ENCODE measurements at regions not wholly inside any gene's neighbourhood (a gene's known extent, or its start where the extent isn't known, plus 50 kb on each side); places are given as distances from the start of the nearest gene placed in this dataset.

GRCh38 chr13:95455782-95456181 lies 96.7 kb upstream of the CLDN10 start:
- 55% methylated on average over 1 of the region's 1 CpG for WGBS

GRCh38 chr13:95456815-95457214 lies 95.7 kb upstream of the CLDN10 start:
- TF ChIP-seq HNF4A (conservative IDR thresholded peaks at IDR 0.05) (no peak), JUND (IDR thresholded peaks at IDR 0.05) (no peak), SP1 (IDR thresholded peaks at IDR 0.05) (no peak), ZBTB33 (IDR thresholded peaks at IDR 0.05) (no peak), TAF1 (conservative IDR thresholded peaks at IDR 0.05) (no peak), MAX (IDR thresholded peaks at IDR 0.05) (no peak), FOXA1 (IDR thresholded peaks at IDR 0.05) (no peak), HNF4G (IDR thresholded peaks at IDR 0.05) (no peak), RAD21 (IDR thresholded peaks at IDR 0.05) (no peak), ATF3 (IDR thresholded peaks at IDR 0.05) (no peak), FOXA2 (IDR thresholded peaks at IDR 0.05) (no peak)
- DNase-seq (ENCODE audit: low spot score), result no peak
- WGBS, result 61% methylated on average over 3 of the region's 3 CpGs

More at GRCh38 chr13:95455782-95456181, 96.7 kb upstream of the CLDN10 start:
- no peak for DNase-seq (ENCODE audit: low spot score)
- no peak overlapping the region for H3K9ac ChIP-seq (ENCODE audit: low read depth in 1 of 2, low read length in 2 of 2)
- H3K9me3 ChIP-seq (ENCODE audit: control insufficient read depth in 4 of 4, low read length in 3 of 4), result peaks cover 0 to 5% (median 2%) of the 10 kb centered on the region in 4 donors
- no peak overlapping the region for H3K4me3 ChIP-seq (ENCODE audit: low read depth in 1 of 3, low read length in 3 of 3)
- TF ChIP-seq ATF3 (IDR thresholded peaks at IDR 0.05), result no peak
- H3K27ac ChIP-seq (ENCODE audit: low read depth in 1 of 2, low read length in 2 of 2), result no peak overlapping the region
- no peaks in the 10 kb centered on the region for H3K36me3 ChIP-seq (ENCODE audit: control insufficient read depth in 4 of 4, insufficient read depth in 3 of 4, low read depth in 1 of 4, low read length in 3 of 4)
- no peaks in the 10 kb centered on the region for H3K27me3 ChIP-seq (ENCODE audit: control insufficient read depth in 4 of 4, insufficient read depth in 4 of 4, low read length in 3 of 4)
- H3K4me1 ChIP-seq (ENCODE audit: control insufficient read depth in 4 of 4, insufficient read depth in 4 of 4, low read length in 3 of 4), result no peaks in the 10 kb centered on the region

GRCh38 chr13:95457294-95457693 lies 95.2 kb upstream of the CLDN10 start:
- H3K4me3 ChIP-seq (ENCODE audit: low read depth in 1 of 3, low read length in 3 of 3), result no peak overlapping the region
- peaks cover 0 to 5% (median 2%) of the 10 kb centered on the region in 4 donors for H3K9me3 ChIP-seq (ENCODE audit: control insufficient read depth in 4 of 4, low read length in 3 of 4)
- H3K4me1 ChIP-seq (ENCODE audit: control insufficient read depth in 4 of 4, insufficient read depth in 4 of 4, low read length in 3 of 4), result no peaks in the 10 kb centered on the region
- TF ChIP-seq JUND (IDR thresholded peaks at IDR 0.05), result no peak
- no peak for TF ChIP-seq TAF1 (conservative IDR thresholded peaks at IDR 0.05)
- TF ChIP-seq REST (IDR thresholded peaks at IDR 0.05), result no peak
- TF ChIP-seq RAD21 (IDR thresholded peaks at IDR 0.05), result no peak
- no peak for TF ChIP-seq MAX (IDR thresholded peaks at IDR 0.05)
- TF ChIP-seq HNF4A (conservative IDR thresholded peaks at IDR 0.05), result no peak
- no peak for TF ChIP-seq ZBTB33 (IDR thresholded peaks at IDR 0.05)
- no peak for TF ChIP-seq CTCF (IDR thresholded peaks at IDR 0.05; ENCODE audit: low read depth, low read length, missing input control)
- TF ChIP-seq FOXA2 (IDR thresholded peaks at IDR 0.05), result no peak
- H3K27me3 ChIP-seq (ENCODE audit: control insufficient read depth in 4 of 4, insufficient read depth in 4 of 4, low read length in 3 of 4), result no peaks in the 10 kb centered on the region
- no peak overlapping the region for H3K27ac ChIP-seq (ENCODE audit: low read depth in 1 of 2, low read length in 2 of 2)
- 64% methylated on average over 4 of the region's 4 CpGs for WGBS
- no peak overlapping the region for H3K9ac ChIP-seq (ENCODE audit: low read depth in 1 of 2, low read length in 2 of 2)
- no peak for DNase-seq (ENCODE audit: low spot score)
- H3K36me3 ChIP-seq (ENCODE audit: control insufficient read depth in 4 of 4, insufficient read depth in 3 of 4, low read depth in 1 of 4, low read length in 3 of 4), result no peaks in the 10 kb centered on the region

More at GRCh38 chr13:95456815-95457214, 95.7 kb upstream of the CLDN10 start:
- Histone ChIP-seq H3K36me3 (ENCODE audit: control insufficient read depth in 4 of 4, insufficient read depth in 3 of 4, low read depth in 1 of 4, low read length in 3 of 4) (no peaks in the 10 kb centered on the region), H3K9me3 (ENCODE audit: control insufficient read depth in 4 of 4, low read length in 3 of 4) (peaks cover 0 to 5% (median 2%) of the 10 kb centered on the region in 4 donors), H3K4me1 (ENCODE audit: control insufficient read depth in 4 of 4, insufficient read depth in 4 of 4, low read length in 3 of 4) (no peaks in the 10 kb centered on the region), H3K27me3 (ENCODE audit: control insufficient read depth in 4 of 4, insufficient read depth in 4 of 4, low read length in 3 of 4) (no peaks in the 10 kb centered on the region), H3K4me3 (ENCODE audit: low read depth in 1 of 3, low read length in 3 of 3) (no peak overlapping the region), H3K27ac (ENCODE audit: low read depth in 1 of 2, low read length in 2 of 2) (no peak overlapping the region), H3K9ac (ENCODE audit: low read depth in 1 of 2, low read length in 2 of 2) (no peak overlapping the region)

Data from liver (tissue), 8 donors.